ENCODE measurements at regions not wholly inside any gene's neighbourhood (a gene's known extent, or its start where the extent isn't known, plus 50 kb on each side); places are given as distances from the start of the nearest gene placed in this dataset.

DNA sequence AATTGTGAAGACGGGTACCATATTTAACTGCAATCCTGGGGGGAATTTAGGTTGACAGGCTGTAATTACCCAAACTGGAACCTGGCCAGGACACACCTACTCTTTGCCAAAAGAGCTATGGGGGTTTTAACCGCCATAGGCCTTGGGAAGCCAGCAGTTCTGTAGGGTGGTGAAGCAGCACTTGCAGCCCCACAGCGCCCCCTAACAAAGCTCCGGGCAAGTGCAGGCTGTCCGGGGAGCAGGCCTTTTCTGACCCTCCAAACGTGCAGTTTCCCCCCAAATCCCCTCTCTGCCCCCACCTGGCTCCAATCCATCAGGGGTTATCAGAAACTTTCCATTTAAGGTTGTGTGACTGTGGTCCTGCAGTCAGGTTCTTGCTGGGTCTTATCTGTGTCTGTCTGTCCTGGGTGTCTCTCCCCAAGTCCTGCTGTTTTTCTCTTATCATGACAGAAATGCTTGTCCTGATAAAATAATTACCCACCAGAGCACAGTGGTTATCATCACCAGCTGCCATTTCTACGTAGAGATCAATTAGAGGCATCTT lies 350.9 kb downstream of the MID1IP1 start (continued):
- TF ChIP-seq, protein P1, sequence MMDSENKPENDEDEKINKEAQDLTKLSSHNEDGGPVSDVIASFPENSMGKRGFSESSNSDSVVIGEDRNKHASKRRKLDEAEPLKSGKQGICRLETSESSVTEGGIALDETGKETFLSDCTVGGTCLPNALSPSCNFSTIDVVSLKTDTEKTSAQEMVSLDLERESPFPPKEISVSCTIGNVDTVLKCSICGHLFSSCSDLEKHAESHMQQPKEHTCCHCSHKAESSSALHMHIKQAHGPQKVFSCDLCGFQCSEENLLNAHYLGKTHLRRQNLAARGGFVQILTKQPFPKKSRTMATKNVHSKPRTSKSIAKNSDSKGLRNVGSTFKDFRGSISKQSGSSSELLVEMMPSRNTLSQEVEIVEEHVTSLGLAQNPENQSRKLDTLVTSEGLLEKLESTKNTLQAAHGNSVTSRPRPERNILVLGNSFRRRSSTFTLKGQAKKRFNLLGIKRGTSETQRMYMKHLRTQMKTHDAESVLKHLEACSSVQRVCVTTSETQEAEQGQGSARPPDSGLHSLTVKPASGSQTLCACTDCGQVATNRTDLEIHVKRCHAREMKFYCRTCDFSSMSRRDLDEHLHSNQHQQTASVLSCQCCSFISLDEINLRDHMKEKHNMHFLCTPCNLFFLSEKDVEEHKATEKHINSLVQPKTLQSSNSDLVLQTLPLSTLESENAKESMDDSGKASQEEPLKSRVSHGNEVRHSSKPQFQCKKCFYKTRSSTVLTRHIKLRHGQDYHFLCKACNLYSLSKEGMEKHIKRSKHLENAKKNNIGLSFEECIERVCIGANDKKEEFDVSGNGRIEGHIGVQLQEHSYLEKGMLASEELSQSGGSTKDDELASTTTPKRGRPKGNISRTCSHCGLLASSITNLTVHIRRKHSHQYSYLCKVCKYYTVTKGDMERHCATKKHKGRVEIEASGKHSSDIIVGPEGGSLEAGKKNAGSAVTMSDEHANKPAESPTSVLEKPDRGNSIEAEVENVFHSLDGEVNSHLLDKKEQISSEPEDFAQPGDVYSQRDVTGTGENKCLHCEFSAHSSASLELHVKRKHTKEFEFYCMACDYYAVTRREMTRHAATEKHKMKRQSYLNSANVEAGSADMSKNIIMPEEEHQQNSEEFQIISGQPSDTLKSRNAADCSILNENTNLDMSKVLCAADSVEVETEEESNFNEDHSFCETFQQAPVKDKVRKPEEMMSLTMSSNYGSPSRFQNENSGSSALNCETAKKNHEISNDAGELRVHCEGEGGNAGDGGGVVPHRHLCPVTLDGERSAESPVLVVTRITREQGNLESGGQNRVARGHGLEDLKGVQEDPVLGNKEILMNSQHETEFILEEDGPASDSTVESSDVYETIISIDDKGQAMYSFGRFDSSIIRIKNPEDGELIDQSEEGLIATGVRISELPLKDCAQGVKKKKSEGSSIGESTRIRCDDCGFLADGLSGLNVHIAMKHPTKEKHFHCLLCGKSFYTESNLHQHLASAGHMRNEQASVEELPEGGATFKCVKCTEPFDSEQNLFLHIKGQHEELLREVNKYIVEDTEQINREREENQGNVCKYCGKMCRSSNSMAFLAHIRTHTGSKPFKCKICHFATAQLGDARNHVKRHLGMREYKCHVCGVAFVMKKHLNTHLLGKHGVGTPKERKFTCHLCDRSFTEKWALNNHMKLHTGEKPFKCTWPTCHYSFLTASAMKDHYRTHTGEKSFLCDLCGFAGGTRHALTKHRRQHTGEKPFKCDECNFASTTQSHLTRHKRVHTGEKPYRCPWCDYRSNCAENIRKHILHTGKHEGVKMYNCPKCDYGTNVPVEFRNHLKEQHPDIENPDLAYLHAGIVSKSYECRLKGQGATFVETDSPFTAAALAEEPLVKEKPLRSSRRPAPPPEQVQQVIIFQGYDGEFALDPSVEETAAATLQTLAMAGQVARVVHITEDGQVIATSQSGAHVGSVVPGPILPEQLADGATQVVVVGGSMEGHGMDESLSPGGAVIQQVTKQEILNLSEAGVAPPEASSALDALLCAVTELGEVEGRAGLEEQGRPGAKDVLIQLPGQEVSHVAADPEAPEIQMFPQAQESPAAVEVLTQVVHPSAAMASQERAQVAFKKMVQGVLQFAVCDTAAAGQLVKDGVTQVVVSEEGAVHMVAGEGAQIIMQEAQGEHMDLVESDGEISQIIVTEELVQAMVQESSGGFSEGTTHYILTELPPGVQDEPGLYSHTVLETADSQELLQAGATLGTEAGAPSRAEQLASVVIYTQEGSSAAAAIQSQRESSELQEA (IDR thresholded peaks at IDR 0.05; ENCODE audit: low read depth) = no peak
- TF ChIP-seq, protein P2, sequence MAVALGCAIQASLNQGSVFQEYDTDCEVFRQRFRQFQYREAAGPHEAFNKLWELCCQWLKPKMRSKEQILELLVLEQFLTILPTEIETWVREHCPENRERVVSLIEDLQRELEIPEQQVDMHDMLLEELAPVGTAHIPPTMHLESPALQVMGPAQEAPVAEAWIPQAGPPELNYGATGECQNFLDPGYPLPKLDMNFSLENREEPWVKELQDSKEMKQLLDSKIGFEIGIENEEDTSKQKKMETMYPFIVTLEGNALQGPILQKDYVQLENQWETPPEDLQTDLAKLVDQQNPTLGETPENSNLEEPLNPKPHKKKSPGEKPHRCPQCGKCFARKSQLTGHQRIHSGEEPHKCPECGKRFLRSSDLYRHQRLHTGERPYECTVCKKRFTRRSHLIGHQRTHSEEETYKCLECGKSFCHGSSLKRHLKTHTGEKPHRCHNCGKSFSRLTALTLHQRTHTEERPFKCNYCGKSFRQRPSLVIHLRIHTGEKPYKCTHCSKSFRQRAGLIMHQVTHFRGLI (CRISPR knock-in tag; IDR thresholded peaks at IDR 0.05) = no peak
- TF ChIP-seq CBFB (CRISPR knock-in tag; IDR thresholded peaks at IDR 0.05) (no peak), TEAD1 (CRISPR knock-in tag; IDR thresholded peaks at IDR 0.05) (0 out of 4 replicates have a peak, but pooled peaks of 1 of the 2 experiments have one; percentile 57), SPI1 (IDR thresholded peaks at IDR 0.05; ENCODE audit: borderline replicate concordance, low read depth, low read length) (0 out of 2 replicates have a peak, but pooled peaks have one; percentile 22), DPF2 (IDR thresholded peaks at IDR 0.05) (peak; percentile 76; the same call in 1 of the 2 replicates), PML (IDR thresholded peaks at IDR 0.05; ENCODE audit: low read length) (peak; percentile 93), ZNF785 (CRISPR knock-in tag; IDR thresholded peaks at IDR 0.05) (no peak), TCF3 (CRISPR knock-in tag; IDR thresholded peaks at IDR 0.05) (peak; percentile 86)
- TF ChIP-seq, protein P3, sequence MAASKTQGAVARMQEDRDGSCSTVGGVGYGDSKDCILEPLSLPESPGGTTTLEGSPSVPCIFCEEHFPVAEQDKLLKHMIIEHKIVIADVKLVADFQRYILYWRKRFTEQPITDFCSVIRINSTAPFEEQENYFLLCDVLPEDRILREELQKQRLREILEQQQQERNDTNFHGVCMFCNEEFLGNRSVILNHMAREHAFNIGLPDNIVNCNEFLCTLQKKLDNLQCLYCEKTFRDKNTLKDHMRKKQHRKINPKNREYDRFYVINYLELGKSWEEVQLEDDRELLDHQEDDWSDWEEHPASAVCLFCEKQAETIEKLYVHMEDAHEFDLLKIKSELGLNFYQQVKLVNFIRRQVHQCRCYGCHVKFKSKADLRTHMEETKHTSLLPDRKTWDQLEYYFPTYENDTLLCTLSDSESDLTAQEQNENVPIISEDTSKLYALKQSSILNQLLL (CRISPR knock-in tag; IDR thresholded peaks at IDR 0.05; ENCODE audit: borderline replicate concordance) = no peak
- TF ChIP-seq, protein P4, sequence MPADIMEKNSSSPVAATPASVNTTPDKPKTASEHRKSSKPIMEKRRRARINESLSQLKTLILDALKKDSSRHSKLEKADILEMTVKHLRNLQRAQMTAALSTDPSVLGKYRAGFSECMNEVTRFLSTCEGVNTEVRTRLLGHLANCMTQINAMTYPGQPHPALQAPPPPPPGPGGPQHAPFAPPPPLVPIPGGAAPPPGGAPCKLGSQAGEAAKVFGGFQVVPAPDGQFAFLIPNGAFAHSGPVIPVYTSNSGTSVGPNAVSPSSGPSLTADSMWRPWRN (IDR thresholded peaks at IDR 0.05; ENCODE audit: low read depth) = peak; percentile 40; the same call in 1 of the 2 replicates
- TF ChIP-seq, protein P5, sequence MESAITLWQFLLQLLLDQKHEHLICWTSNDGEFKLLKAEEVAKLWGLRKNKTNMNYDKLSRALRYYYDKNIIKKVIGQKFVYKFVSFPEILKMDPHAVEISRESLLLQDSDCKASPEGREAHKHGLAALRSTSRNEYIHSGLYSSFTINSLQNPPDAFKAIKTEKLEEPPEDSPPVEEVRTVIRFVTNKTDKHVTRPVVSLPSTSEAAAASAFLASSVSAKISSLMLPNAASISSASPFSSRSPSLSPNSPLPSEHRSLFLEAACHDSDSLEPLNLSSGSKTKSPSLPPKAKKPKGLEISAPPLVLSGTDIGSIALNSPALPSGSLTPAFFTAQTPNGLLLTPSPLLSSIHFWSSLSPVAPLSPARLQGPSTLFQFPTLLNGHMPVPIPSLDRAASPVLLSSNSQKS (CRISPR knock-in tag; IDR thresholded peaks at IDR 0.05) = no peak
